Tibial nerve (tissue), 4 donors: ENCODE measurements at regions not wholly inside any gene's neighbourhood (a gene's known extent, or its start where the extent isn't known, plus 50 kb on each side); places are given as distances from the start of the nearest gene placed in this dataset.
"Not testable (repeated sequence)": the region's sequence is repeated elsewhere in the genome, so short reads cannot be mapped to it uniquely, and the experiment has no call there.

ENCODE experiments used
- DNase-seq, 2 donors: peaks; one replicate each; pipeline ENCODE4 v3.0.0-alpha.2; 2019; ENCODE audit warnings: low spot score in 2 of 2
- H3K27ac ChIP-seq, 4 donors: fragments of 200-600 bp; sonication (generic) in 3 of 4; one replicate each; pipeline ENCODE4 v1.5.1; 2017 to 2019; ENCODE audit warnings: mild to moderate bottlenecking in 1 of 4
- H3K27me3 ChIP-seq, 2 donors: fragments of 200-600 bp; sonication (generic) in 1 of 2; one replicate each; pipeline versions ENCODE4 v1.5.1 to v1.6.0; 2017 to 2019
- H3K36me3 ChIP-seq, 3 donors: fragments of 200-600 bp; sonication (generic); one replicate each; pipeline ENCODE4 v1.5.1; 2018 to 2019
- H3K4me1 ChIP-seq, 4 donors: fragments of 200-600 bp; sonication (generic) in 3 of 4; one replicate each; pipeline ENCODE4 v1.5.1; 2017 to 2019
- H3K4me3 ChIP-seq, 4 donors: fragments of 200-600 bp; sonication (generic) in 3 of 4; one replicate each; pipeline ENCODE4 v1.5.1; 2017 to 2019; ENCODE audit warnings: mild to moderate bottlenecking in 1 of 4, moderate library complexity in 1 of 4
- H3K9me3 ChIP-seq, 4 donors: fragments of 200-600 bp; sonication (generic) in 3 of 4; one replicate each; pipeline ENCODE4 v1.5.1; 2017 to 2019
- EP300 ChIP-seq, 2 donors: sonication (generic); formaldehyde crosslinking; IDR thresholded peaks; one replicate each; pipeline ENCODE4 v1.6.1; 2017; ENCODE audit warnings: antibody characterized with exemption in 2 of 2, mild to moderate bottlenecking in 1 of 2
- POLR2A ChIP-seq, 2 donors: fragments of 450-650 bp; IDR thresholded peaks; one replicate each; pipeline ENCODE4 v1.6.1; 2017; ENCODE audit warnings: antibody characterized with exemption in 2 of 2, mild to moderate bottlenecking in 2 of 2, moderate library complexity in 2 of 2
- WGBS, 2 donors: methylation state at CpG; one replicate each; pipeline ENCODE4 v1.1.5; 2018; 5-methylcytosine and 5-hydroxymethylcytosine counted together
- TF ChIP-seq, protein P1 (sequence below), 5 experiments: fragments of 200-600 bp in 3 of 5; fragments of 450-650 bp in 2 of 5; sonication (generic) in 3 of 5; IDR thresholded peaks; one replicate each; pipeline ENCODE4 v1.5.1; 2016 to 2019; ENCODE audit warnings: antibody characterized with exemption in 5 of 5, mild to moderate bottlenecking in 3 of 5, moderate library complexity in 2 of 5

DNA sequence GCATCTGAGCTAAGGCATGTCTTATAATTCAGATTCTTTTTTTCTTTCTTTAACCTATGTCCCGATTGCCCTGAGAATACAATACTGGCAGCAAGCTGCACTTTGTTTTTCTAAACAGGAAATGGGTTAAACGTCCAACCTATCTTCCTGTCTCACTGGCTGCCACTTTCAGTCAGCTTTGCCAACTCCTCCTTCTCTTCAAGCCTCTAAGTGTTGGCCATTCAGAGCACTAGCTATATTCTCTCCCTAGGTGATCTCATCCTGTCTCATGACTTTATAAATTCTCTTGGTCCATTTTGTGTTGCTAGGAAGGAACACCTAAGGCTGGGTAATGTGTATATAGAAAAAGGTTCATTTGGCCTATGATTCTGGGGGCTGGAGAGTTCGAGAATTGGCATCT, 109.5 kb upstream of the TSC22D1 start:
- no peak overlapping the region for H3K27ac ChIP-seq
- H3K9me3 ChIP-seq, result no peaks in the 10 kb centered on the region
- no peak for DNase-seq
- H3K4me1 ChIP-seq, result peaks cover 0 to 3% (median 0%) of the 10 kb centered on the region in 4 donors
- TF ChIP-seq EP300 (IDR thresholded peaks at IDR 0.05), result no peak
- TF ChIP-seq, protein P1, sequence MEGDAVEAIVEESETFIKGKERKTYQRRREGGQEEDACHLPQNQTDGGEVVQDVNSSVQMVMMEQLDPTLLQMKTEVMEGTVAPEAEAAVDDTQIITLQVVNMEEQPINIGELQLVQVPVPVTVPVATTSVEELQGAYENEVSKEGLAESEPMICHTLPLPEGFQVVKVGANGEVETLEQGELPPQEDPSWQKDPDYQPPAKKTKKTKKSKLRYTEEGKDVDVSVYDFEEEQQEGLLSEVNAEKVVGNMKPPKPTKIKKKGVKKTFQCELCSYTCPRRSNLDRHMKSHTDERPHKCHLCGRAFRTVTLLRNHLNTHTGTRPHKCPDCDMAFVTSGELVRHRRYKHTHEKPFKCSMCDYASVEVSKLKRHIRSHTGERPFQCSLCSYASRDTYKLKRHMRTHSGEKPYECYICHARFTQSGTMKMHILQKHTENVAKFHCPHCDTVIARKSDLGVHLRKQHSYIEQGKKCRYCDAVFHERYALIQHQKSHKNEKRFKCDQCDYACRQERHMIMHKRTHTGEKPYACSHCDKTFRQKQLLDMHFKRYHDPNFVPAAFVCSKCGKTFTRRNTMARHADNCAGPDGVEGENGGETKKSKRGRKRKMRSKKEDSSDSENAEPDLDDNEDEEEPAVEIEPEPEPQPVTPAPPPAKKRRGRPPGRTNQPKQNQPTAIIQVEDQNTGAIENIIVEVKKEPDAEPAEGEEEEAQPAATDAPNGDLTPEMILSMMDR (IDR thresholded peaks at IDR 0.05), result no peak
- no peak for TF ChIP-seq POLR2A (IDR thresholded peaks at IDR 0.05)
- 59 to 62% methylated on average over 3 of the region's 3 CpGs for WGBS, 2 donors
- no peak overlapping the region for H3K4me3 ChIP-seq
- H3K27me3 ChIP-seq, result no peaks in the 10 kb centered on the region
- H3K36me3 ChIP-seq, result no peaks in the 10 kb centered on the region

DNA sequence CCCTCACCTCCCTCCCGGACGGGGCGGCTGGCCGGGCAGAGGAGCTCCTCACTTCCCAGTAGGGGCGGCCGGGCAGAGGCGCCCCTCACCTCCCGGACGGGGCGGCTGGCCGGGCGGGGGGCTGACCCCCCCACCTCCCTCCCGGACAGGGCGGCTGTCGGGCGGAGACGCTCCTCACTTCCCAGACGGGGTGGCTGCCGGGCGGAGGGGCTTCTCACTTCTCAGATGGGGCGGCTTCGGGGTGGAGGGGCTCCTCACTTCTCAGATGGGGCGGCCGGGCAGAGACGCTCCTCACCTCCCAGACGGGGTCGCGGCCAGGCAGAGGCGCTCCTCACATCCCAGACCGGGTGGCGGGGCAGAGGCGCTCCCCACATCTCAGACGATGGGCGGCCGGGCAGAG, 106.3 kb upstream of the TSC22D1 start:
- H3K9me3 ChIP-seq, H3K4me1 ChIP-seq, H3K36me3 ChIP-seq, H3K27ac ChIP-seq, DNase-seq, H3K4me3 ChIP-seq, H3K27me3 ChIP-seq: not testable (repeated sequence)
- 90% methylated on average over 8 of the region's 35 CpGs; no CpG with 5 or more reads in 1 of the 2 donors for WGBS, 2 donors

DNA sequence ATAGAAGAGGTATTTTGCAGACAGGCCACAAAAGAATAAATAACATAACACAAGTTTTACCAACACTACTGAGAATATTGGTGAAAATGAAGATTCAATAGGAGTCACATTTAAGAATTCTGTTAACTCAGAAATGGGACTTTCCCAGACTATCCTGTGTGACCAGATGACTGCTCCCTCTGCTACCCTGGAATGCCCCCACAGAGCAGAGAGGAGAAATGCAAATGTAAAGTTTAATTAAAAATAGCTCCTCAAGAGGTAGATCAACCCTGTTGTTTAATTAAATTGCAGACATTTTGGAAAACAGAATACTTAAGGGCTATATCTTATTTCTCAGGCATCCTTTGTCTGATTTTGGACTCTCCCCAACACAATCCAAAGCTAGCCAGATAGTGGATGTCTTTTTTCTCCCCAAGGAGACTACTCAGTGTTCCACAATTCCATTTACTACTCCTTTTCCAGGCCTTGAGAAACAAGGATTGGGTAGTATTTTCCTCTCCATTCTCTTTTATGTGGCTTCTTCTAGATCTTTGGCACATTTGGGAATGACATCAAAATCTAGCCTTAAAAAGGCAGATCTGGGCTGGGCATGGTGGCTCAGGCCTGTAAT, 104.7 kb upstream of the TSC22D1 start:
- no peak overlapping the region for H3K27ac ChIP-seq
- H3K9me3 ChIP-seq, result no peaks in the 10 kb centered on the region
- no peak overlapping the region for H3K4me3 ChIP-seq
- no peaks in the 10 kb centered on the region for H3K4me1 ChIP-seq
- no peak for DNase-seq
- no peaks in the 10 kb centered on the region for H3K27me3 ChIP-seq
- TF ChIP-seq, protein P1 (IDR thresholded peaks at IDR 0.05), result no peak
- no peak for TF ChIP-seq EP300 (IDR thresholded peaks at IDR 0.05)
- no peak for TF ChIP-seq POLR2A (IDR thresholded peaks at IDR 0.05)
- no peaks in the 10 kb centered on the region for H3K36me3 ChIP-seq

DNA sequence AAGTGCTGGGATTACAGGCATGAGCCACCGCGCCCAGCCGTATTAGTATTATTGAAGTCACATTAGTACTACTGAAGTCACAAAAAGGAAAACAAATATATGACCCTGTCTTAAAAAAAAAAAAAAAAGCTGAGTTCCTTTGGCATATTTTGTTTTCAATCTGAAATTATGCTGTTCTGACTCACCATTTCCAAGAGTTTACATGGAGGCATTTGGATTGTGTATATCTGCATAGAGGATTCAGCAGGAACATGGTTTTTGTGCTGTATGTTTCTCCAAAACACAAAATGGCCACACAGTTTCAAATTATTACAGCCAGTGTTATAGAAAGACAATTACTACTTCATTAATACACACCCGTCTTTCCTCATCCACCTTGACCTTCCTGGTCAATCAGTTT, 103.5 kb upstream of the TSC22D1 start:
- no peaks in the 10 kb centered on the region for H3K27me3 ChIP-seq
- H3K4me3 ChIP-seq, result no peak overlapping the region
- no peak overlapping the region for H3K27ac ChIP-seq
- no peak for DNase-seq
- WGBS, 2 donors, result 69 to 81% methylated on average over 4 of the region's 4 CpGs
- no peaks in the 10 kb centered on the region for H3K4me1 ChIP-seq
- H3K9me3 ChIP-seq, result no peaks in the 10 kb centered on the region
- TF ChIP-seq POLR2A (IDR thresholded peaks at IDR 0.05) (no peak), EP300 (IDR thresholded peaks at IDR 0.05) (no peak)
- TF ChIP-seq, protein P1 (IDR thresholded peaks at IDR 0.05), result no peak
- no peaks in the 10 kb centered on the region for H3K36me3 ChIP-seq

DNA sequence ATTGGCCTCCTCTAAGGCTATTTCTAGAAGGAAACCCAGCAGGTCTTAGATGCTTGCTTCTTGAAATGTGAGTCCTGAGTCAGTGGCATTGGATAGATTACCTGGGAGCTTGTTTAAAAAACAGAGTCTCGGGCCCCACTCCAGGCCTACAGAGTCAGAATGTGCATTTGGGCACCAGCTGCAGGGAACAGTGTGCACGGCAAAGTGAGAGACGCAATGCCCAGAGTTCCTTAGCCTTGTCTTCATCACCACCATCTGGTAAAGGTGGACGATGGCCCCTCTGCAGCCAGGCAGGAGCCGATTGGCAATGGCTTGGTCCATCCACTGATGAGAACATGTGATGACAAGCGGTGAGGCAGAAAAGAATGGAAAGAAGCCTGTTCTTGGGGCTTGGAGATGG, 102.1 kb upstream of the TSC22D1 start:
- H3K27ac ChIP-seq, result no peak overlapping the region
- H3K9me3 ChIP-seq, result no peaks in the 10 kb centered on the region
- 91% methylated on average over 6 of the region's 6 CpGs for WGBS, 2 donors

More for the DNA sequence above, 102.1 kb upstream of the TSC22D1 start:
- no peak for DNase-seq
- no peaks in the 10 kb centered on the region for H3K27me3 ChIP-seq
- no peak overlapping the region for H3K4me3 ChIP-seq
- TF ChIP-seq EP300 (IDR thresholded peaks at IDR 0.05) (no peak), POLR2A (IDR thresholded peaks at IDR 0.05) (no peak)
- TF ChIP-seq, protein P1 (IDR thresholded peaks at IDR 0.05), result no peak
- no peaks in the 10 kb centered on the region for H3K4me1 ChIP-seq
- no peaks in the 10 kb centered on the region for H3K36me3 ChIP-seq
